Stimulated activated CD4-positive, alpha-beta T cell treated with anti-CD3 and anti-CD28 coated beads, Interleukin-2, amount 100 ng/mL, for 24 hours (primary cell): ENCODE measurements at regions not wholly inside any gene's neighbourhood (a gene's known extent, or its start where the extent isn't known, plus 50 kb on each side); places are given as distances from the start of the nearest gene placed in this dataset.
"Not testable (repeated sequence)": the region's sequence is repeated elsewhere in the genome, so short reads cannot be mapped to it uniquely, and the experiment has no call there.

ENCODE experiments used
- DNase-seq, 2 donors: peaks; one replicate each; pipeline ENCODE4 v3.0.0-alpha.2; 2020

- no peak for DNase-seq
Measured at GRCh38 chr16:60204181-60204580, 1470.1 kb upstream of the GOT2 start.

- DNase-seq: no peak
Measured at GRCh38 chr16:60203525-60204124, 1469.5 kb upstream of the GOT2 start.

- not testable (repeated sequence) for DNase-seq
Measured at GRCh38 chr16:60200729-60201128, 1466.6 kb upstream of the GOT2 start.

- no peak for DNase-seq
Measured at GRCh38 chr16:60200161-60200560, 1466.0 kb upstream of the GOT2 start.

GRCh38 chr16:60199150-60199549, 1465.0 kb upstream of the GOT2 start:
- DNase-seq: no peak

- no peak for DNase-seq
Measured at GRCh38 chr16:60181536-60181935, 1447.4 kb upstream of the GOT2 start.

- DNase-seq: no peak
Measured at GRCh38 chr16:60180609-60181008, 1446.5 kb upstream of the GOT2 start.

- DNase-seq: no peak
Measured at GRCh38 chr16:60170196-60170595, 1436.1 kb upstream of the GOT2 start.

- DNase-seq: no peak
Measured at GRCh38 chr16:60166111-60166510, 1432.0 kb upstream of the GOT2 start.

- no peak for DNase-seq
Measured at GRCh38 chr16:60151987-60152386, 1417.9 kb upstream of the GOT2 start.

GRCh38 chr16:60150907-60151306, 1416.8 kb upstream of the GOT2 start:
- no peak for DNase-seq

GRCh38 chr16:60143348-60143705, 1409.2 kb upstream of the GOT2 start:
- no peak for DNase-seq

GRCh38 chr16:60142619-60143347, 1408.7 kb upstream of the GOT2 start:
- no peak for DNase-seq

- DNase-seq: no peak
Measured at GRCh38 chr16:60137891-60138290, 1403.8 kb upstream of the GOT2 start.

GRCh38 chr16:60127196-60127595, 1393.1 kb upstream of the GOT2 start:
- DNase-seq: no peak

GRCh38 chr16:60126115-60126514, 1392.0 kb upstream of the GOT2 start:
- DNase-seq: not testable (repeated sequence)

GRCh38 chr16:60123392-60124023, 1389.4 kb upstream of the GOT2 start:
- DNase-seq: no peak

GRCh38 chr16:60120586-60120985, 1386.5 kb upstream of the GOT2 start:
- DNase-seq: no peak

GRCh38 chr16:60110531-60110930, 1376.4 kb upstream of the GOT2 start:
- DNase-seq: no peak

GRCh38 chr16:60107871-60108270, 1373.8 kb upstream of the GOT2 start:
- DNase-seq: no peak

- no peak for DNase-seq
Measured at GRCh38 chr16:60107437-60107836, 1373.3 kb upstream of the GOT2 start.

- no peak for DNase-seq
Measured at GRCh38 chr16:60100371-60100770, 1366.3 kb upstream of the GOT2 start.

GRCh38 chr16:60091529-60091928, 1357.4 kb upstream of the GOT2 start:
- DNase-seq: no peak

- no peak for DNase-seq
Measured at GRCh38 chr16:60091071-60091470, 1357.0 kb upstream of the GOT2 start.
